WTC11 (cell line): ENCODE measurements at regions not wholly inside any gene's neighbourhood (a gene's known extent, or its start where the extent isn't known, plus 50 kb on each side); places are given as distances from the start of the nearest gene placed in this dataset.

Experiments used
- AR ChIP-seq: fragments of 250-450 bp; sonication (Bioruptor Pico); IDR thresholded peaks from 2 replicates; pipeline ENCODE4 v1.9.0; 2021; ENCODE audit warnings: mild to moderate bottlenecking
- CTCF ChIP-seq: fragments of 200-600 bp; IDR thresholded peaks from 2 replicates; pipeline ENCODE4 v1.8.0; 2022; ENCODE audit warnings: antibody characterized with exemption
- ETV6 ChIP-seq: sonication (generic); formaldehyde crosslinking; IDR thresholded peaks from 2 replicates; pipeline ENCODE4 v1.8.1; 2022; ENCODE audit warnings: mild to moderate bottlenecking, missing genetic modification reagents
- NR1H2 ChIP-seq: sonication (generic); formaldehyde crosslinking; IDR thresholded peaks from 2 replicates; pipeline ENCODE4 v1.9.0; 2021; ENCODE audit warnings: mild to moderate bottlenecking, moderate library complexity, missing genetic modification reagents
- ZNF263 ChIP-seq: sonication (generic); formaldehyde crosslinking; IDR thresholded peaks from 2 replicates; pipeline ENCODE4 v1.8.1; 2022; ENCODE audit warnings: low read depth, mild to moderate bottlenecking, moderate library complexity, missing genetic modification reagents

- TF ChIP-seq NR1H2 (CRISPR knock-in tag) (no peak), CTCF (no peak), ETV6 (CRISPR knock-in tag) (no peak), ZNF263 (CRISPR knock-in tag) (no peak), AR (no peak)
These were observed 666.0 kb upstream of the COBL start for GRCh38 chr7:51982653-51983052.
